ENCODE measurements at regions not wholly inside any gene's neighbourhood (a gene's known extent, or its start where the extent isn't known, plus 50 kb on each side); places are given as distances from the start of the nearest gene placed in this dataset.
A peak's percentile ranks its signal among the peaks of the same experiment; 100 is the strongest.
"Not testable (repeated sequence)": the region's sequence is repeated elsewhere in the genome, so short reads cannot be mapped to it uniquely, and the experiment has no call there.

DNA sequence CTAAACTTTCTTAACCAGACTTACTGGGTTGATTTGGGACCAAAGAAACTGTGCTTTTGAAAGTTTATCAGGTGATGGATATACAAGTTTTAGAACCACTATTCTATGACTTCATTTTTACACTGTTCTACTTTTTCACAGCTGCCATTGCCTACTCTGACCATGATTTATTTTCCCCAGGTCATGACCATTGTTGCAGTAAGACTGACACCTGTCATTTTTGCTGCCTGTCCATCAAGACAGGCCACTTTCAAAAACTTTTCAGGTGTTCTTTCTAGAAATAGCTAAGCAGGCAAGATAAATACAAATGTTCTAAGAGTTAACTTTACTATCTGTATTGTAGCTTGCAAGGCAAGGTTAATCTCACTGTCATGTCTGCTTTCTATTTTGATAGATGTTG lies 147.9 kb upstream of the SEMA3C start:
- H2BK5ac ChIP-seq (ENCODE audit: low read depth, low read length, poor library complexity): no peak overlapping the region
- H4K91ac ChIP-seq (ENCODE audit: low read depth, low read length): no peak overlapping the region
- H3K4me1 ChIP-seq (ENCODE audit: control insufficient read depth in 1 of 2, insufficient read depth in 2 of 2, low read length in 2 of 2): no peaks in the 10 kb centered on the region
- no peak overlapping the region for H2AFZ ChIP-seq (ENCODE audit: insufficient read depth, low read length, poor library complexity)
- no peak overlapping the region for H4K12ac ChIP-seq (ENCODE audit: low read depth, low read length)
- no peak overlapping the region for H3K27ac ChIP-seq (ENCODE audit: low read depth, low read length)
- H3K4me2 ChIP-seq (ENCODE audit: low read length): no peak overlapping the region
- no peaks in the 10 kb centered on the region for H3K27me3 ChIP-seq (ENCODE audit: insufficient read depth, low read length)
- peaks cover 7% of the 10 kb centered on the region for H3K9me3 ChIP-seq (ENCODE audit: insufficient read depth, low read depth, low read length)
- H2AK5ac ChIP-seq (ENCODE audit: low read length): no peak overlapping the region
- H2BK12ac ChIP-seq (ENCODE audit: low read length): no peak overlapping the region
- no peak overlapping the region for H2BK120ac ChIP-seq (ENCODE audit: insufficient read depth, low read length, poor library complexity)
- no peak overlapping the region for H3K14ac ChIP-seq (ENCODE audit: low read length)
- H3K18ac ChIP-seq (ENCODE audit: low read length): no peak overlapping the region
- H3K4ac ChIP-seq (ENCODE audit: low read depth, low read length): no peak overlapping the region
- no peaks in the 10 kb centered on the region for H3K79me2 ChIP-seq (ENCODE audit: control insufficient read depth, insufficient read depth, low read length, poor library complexity)
- H4K8ac ChIP-seq (ENCODE audit: low read depth, low read length): no peak overlapping the region
- no peak for DNase-seq
- no peak overlapping the region for H3K4me3 ChIP-seq (ENCODE audit: low read depth, low read length)
- H3K79me1 ChIP-seq (ENCODE audit: low read length): peaks cover 4% of the 10 kb centered on the region
- no peak overlapping the region for H3K9ac ChIP-seq (ENCODE audit: low read length)
- H3K23ac ChIP-seq (ENCODE audit: low read length): no peak overlapping the region
- H3K36me3 ChIP-seq (ENCODE audit: control insufficient read depth in 1 of 2, insufficient read depth in 2 of 2, low read length in 2 of 2): no peaks in the 10 kb centered on the region

DNA sequence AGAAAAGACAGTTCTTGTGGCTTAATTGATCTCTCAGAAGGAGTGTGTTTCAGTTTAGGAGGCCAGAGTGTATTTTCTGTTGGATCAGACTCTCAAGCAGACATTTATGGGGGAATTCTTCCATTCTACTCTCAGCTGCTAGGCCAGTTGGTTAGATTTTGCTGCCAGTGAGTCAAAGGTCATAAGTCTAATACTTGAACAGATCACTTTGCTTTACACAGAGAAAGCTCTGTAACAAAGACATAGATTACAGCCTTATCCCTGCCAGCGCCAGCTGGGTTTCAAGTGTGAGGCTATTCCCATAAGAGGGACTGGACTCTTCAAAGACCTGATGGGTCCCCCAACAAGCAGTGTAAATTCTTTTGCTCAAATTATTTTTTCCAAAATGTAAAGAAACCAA lies 145.6 kb upstream of the SEMA3C start:
- Histone ChIP-seq H3K9ac (ENCODE audit: low read length) (no peak overlapping the region), H4K8ac (ENCODE audit: low read depth, low read length) (no peak overlapping the region), H3K4me2 (ENCODE audit: low read length) (no peak overlapping the region), H4K91ac (ENCODE audit: low read depth, low read length) (no peak overlapping the region), H3K9me3 (ENCODE audit: insufficient read depth, low read depth, low read length) (no peaks in the 10 kb centered on the region), H2BK12ac (ENCODE audit: low read length) (no peak overlapping the region), H3K14ac (ENCODE audit: low read length) (no peak overlapping the region), H4K12ac (ENCODE audit: low read depth, low read length) (no peak overlapping the region), H3K79me2 (ENCODE audit: control insufficient read depth, insufficient read depth, low read length, poor library complexity) (no peaks in the 10 kb centered on the region), H3K23ac (ENCODE audit: low read length) (no peak overlapping the region), H3K27me3 (ENCODE audit: insufficient read depth, low read length) (no peaks in the 10 kb centered on the region), H3K18ac (ENCODE audit: low read length) (no peak overlapping the region), H2AK5ac (ENCODE audit: low read length) (no peak overlapping the region), H3K36me3 (ENCODE audit: control insufficient read depth in 1 of 2, insufficient read depth in 2 of 2, low read length in 2 of 2) (no peaks in the 10 kb centered on the region), H2BK5ac (ENCODE audit: low read depth, low read length, poor library complexity) (peak overlapping the region; percentile 5), H3K4me3 (ENCODE audit: low read depth, low read length) (no peak overlapping the region), H2BK120ac (ENCODE audit: insufficient read depth, low read length, poor library complexity) (peak overlapping the region; percentile 13), H2AFZ (ENCODE audit: insufficient read depth, low read length, poor library complexity) (no peak overlapping the region), H3K4ac (ENCODE audit: low read depth, low read length) (no peak overlapping the region), H3K4me1 (ENCODE audit: control insufficient read depth in 1 of 2, insufficient read depth in 2 of 2, low read length in 2 of 2) (no peaks in the 10 kb centered on the region), H3K27ac (ENCODE audit: low read depth, low read length) (peak overlapping the region; percentile 3), H3K79me1 (ENCODE audit: low read length) (peaks cover 4% of the 10 kb centered on the region)
- WGBS (ENCODE audit: extremely low coverage, insufficient coverage, insufficient read length): no CpG with 5 or more reads among the region's 1 CpG
- DNase-seq: peak in 1 of 2 donors; percentile 10

DNA sequence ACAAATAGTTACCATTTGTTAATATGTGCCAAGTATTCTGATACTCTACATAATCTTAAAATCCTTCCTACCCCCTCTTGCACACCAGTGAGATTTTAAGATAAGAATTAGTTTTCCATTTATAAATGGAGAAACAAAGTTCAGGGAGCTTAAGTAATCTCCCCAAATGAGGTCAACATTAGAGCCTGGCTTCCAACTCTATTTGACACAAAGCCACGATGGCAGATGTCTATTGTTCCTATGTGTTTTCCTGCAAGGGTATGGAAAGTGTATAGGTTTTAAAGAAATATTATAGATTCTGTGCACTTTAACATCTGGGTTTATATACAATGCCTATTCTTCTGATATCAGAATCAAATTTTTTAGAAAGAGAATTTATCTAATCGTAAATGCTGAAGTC lies 143.9 kb upstream of the SEMA3C start:
- no peak overlapping the region for H3K23ac ChIP-seq (ENCODE audit: low read length)
- WGBS (ENCODE audit: extremely low coverage, insufficient coverage, insufficient read length): no CpG with 5 or more reads among the region's 2 CpGs
- DNase-seq: no peak

DNA sequence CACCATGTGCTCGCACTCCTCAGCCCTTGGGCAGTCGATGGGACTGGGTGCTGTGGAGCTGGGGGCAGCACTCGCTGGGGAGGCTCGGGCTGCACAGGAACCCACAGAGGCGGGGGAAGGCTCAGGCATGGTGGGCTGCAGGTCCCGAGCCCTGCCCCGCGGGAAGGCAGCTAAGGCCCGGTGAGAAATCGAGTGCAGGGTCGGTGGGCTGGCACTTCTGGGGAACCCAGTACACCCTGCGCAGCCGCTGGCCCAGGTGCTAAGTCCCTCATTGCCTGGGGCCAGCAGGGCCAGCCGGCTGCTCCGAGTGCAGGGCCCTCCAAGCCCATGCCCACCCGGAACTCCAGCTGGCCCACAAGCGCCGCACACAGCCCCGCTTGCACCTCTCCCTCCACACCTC lies 138.6 kb upstream of the SEMA3C start:
- not testable (repeated sequence) for H3K36me3 ChIP-seq (ENCODE audit: control insufficient read depth in 1 of 2, insufficient read depth in 2 of 2, low read length in 2 of 2); H3K79me1 ChIP-seq (ENCODE audit: low read length); H3K9me3 ChIP-seq (ENCODE audit: insufficient read depth, low read depth, low read length); H2AFZ ChIP-seq (ENCODE audit: insufficient read depth, low read length, poor library complexity); H3K14ac ChIP-seq (ENCODE audit: low read length); H3K4ac ChIP-seq (ENCODE audit: low read depth, low read length); H2AK5ac ChIP-seq (ENCODE audit: low read length); H3K18ac ChIP-seq (ENCODE audit: low read length); H3K4me3 ChIP-seq (ENCODE audit: low read depth, low read length); H3K79me2 ChIP-seq (ENCODE audit: control insufficient read depth, insufficient read depth, low read length, poor library complexity); H2BK5ac ChIP-seq (ENCODE audit: low read depth, low read length, poor library complexity); H2BK120ac ChIP-seq (ENCODE audit: insufficient read depth, low read length, poor library complexity); H3K27me3 ChIP-seq (ENCODE audit: insufficient read depth, low read length); H2BK12ac ChIP-seq (ENCODE audit: low read length); H3K23ac ChIP-seq (ENCODE audit: low read length); DNase-seq; H4K91ac ChIP-seq (ENCODE audit: low read depth, low read length); H3K4me1 ChIP-seq (ENCODE audit: control insufficient read depth in 1 of 2, insufficient read depth in 2 of 2, low read length in 2 of 2); H3K4me2 ChIP-seq (ENCODE audit: low read length); H3K27ac ChIP-seq (ENCODE audit: low read depth, low read length); H3K9ac ChIP-seq (ENCODE audit: low read length); H4K8ac ChIP-seq (ENCODE audit: low read depth, low read length); H4K12ac ChIP-seq (ENCODE audit: low read depth, low read length)
- WGBS (ENCODE audit: extremely low coverage, insufficient coverage, insufficient read length): no CpG with 5 or more reads among the region's 19 CpGs

More for the DNA sequence above, 143.9 kb upstream of the SEMA3C start:
- no peak overlapping the region for H3K4me3 ChIP-seq (ENCODE audit: low read depth, low read length)
- H3K79me1 ChIP-seq (ENCODE audit: low read length): peaks cover 4% of the 10 kb centered on the region
- H3K14ac ChIP-seq (ENCODE audit: low read length): no peak overlapping the region
- H2AK5ac ChIP-seq (ENCODE audit: low read length): no peak overlapping the region
- no peak overlapping the region for H2AFZ ChIP-seq (ENCODE audit: insufficient read depth, low read length, poor library complexity)
- no peak overlapping the region for H3K18ac ChIP-seq (ENCODE audit: low read length)
- H3K9ac ChIP-seq (ENCODE audit: low read length): no peak overlapping the region
- H3K9me3 ChIP-seq (ENCODE audit: insufficient read depth, low read depth, low read length): no peaks in the 10 kb centered on the region
- no peaks in the 10 kb centered on the region for H3K36me3 ChIP-seq (ENCODE audit: control insufficient read depth in 1 of 2, insufficient read depth in 2 of 2, low read length in 2 of 2)
- no peak overlapping the region for H4K8ac ChIP-seq (ENCODE audit: low read depth, low read length)
- no peak overlapping the region for H2BK5ac ChIP-seq (ENCODE audit: low read depth, low read length, poor library complexity)
- no peak overlapping the region for H3K27ac ChIP-seq (ENCODE audit: low read depth, low read length)
- H3K4me2 ChIP-seq (ENCODE audit: low read length): no peak overlapping the region
- no peak overlapping the region for H4K12ac ChIP-seq (ENCODE audit: low read depth, low read length)
- no peaks in the 10 kb centered on the region for H3K27me3 ChIP-seq (ENCODE audit: insufficient read depth, low read length)
- no peak overlapping the region for H4K91ac ChIP-seq (ENCODE audit: low read depth, low read length)
- no peak overlapping the region for H2BK120ac ChIP-seq (ENCODE audit: insufficient read depth, low read length, poor library complexity)
- H3K79me2 ChIP-seq (ENCODE audit: control insufficient read depth, insufficient read depth, low read length, poor library complexity): no peaks in the 10 kb centered on the region
- H3K4me1 ChIP-seq (ENCODE audit: control insufficient read depth in 1 of 2, insufficient read depth in 2 of 2, low read length in 2 of 2): no peaks in the 10 kb centered on the region
- H2BK12ac ChIP-seq (ENCODE audit: low read length): no peak overlapping the region
- H3K4ac ChIP-seq (ENCODE audit: low read depth, low read length): no peak overlapping the region
